ENCODE measurements at regions not wholly inside any gene's neighbourhood (a gene's known extent, or its start where the extent isn't known, plus 50 kb on each side); places are given as distances from the start of the nearest gene placed in this dataset.

DNA sequence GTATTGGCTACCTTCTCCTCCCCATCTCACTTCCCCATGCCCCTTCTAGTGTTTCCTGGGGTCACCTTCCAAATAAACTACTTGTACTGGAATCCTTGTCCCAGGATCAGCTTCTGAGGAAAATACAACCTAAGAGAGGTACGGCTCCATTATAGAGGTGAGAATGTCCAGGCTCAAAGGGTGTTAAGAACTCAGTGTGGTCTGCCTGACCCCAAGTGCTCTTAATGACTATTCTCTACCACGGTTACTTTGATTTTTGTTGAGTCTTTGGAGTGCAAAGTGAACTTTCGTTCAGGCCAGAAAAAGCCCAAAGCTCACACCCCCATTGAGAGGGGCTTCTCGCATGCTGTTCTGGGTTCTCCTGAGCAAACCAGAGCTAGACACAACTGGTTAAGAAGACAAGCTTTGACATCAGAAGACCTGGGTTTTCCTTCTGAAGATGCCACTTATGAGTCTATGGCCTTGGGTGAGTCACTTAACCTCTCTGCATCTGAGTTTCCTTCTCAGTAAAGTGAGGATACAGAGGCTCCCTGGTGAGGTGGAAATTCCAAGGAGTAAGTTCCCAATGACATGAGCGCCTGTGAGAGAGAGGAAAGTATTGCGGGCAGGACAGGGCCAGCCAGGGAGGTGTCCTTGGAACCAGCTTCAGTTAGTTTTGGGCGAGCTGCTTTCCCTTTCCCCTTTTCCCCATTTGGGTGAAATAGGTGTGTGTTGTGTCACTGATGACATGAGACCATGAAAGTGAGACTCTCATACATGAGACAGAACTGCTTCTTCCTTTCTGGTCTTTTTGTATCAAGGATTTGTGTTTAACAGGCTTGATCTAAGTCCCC is 475.0 kb upstream of the PROK2 start:
- Mint-ChIP-seq H3K4me3 (no peak overlapping the region), H3K9me3 (no peaks in the 10 kb centered on the region), H3K27me3 (peaks cover 22 to 42% of the 10 kb centered on the region in 2 donors), H3K4me1 (ENCODE audit: low read depth in 2 of 2) (peaks cover 0 to 9% of the 10 kb centered on the region in 2 donors), H3K36me3 (ENCODE audit: insufficient read depth) (no peaks in the 10 kb centered on the region), H3K27ac (no peak overlapping the region)
- ATAC-seq (replicated peaks) (no peak), DNase-seq (no peak)

DNA sequence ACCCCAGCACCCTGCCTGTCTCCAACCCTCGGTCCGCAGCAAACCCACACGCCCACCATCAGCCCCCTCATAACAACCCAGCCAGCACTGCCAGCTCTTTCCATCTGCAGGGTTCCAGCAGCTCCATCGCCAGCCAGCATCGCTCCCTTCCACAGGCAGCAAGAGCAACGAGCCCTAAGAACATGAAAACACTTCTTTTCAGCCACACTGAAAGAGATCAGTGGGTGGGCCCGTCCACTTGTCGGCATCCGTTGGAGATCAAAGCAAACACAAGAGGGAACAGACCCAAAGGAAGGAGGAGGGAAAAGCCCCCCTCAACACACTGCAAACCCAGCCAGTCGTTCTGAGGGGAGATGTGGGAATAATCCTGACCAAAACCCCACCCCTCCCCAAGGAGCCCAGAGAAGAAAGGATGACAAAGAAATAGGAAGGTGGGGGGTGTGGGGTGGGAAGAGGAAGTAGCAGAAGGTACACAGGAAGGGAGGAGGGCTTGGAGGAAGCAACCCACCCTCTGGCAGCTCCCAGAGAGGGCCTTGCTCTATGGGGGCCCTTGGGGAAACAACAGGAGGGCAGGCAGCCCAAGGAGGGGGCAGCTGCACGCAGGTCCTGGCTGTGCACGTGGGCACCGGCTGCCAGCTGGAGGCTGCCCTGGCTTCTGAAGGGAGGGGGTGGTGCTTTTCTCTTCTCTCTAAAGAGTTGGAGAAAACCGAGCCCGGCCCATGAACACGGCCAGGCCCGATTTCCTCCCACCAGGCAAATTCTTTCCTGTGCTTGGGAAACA is 473.6 kb upstream of the PROK2 start:
- Mint-ChIP-seq H3K27ac (no peak overlapping the region), H3K27me3 (peaks cover 22 to 39% of the 10 kb centered on the region in 2 donors), H3K4me1 (ENCODE audit: low read depth in 2 of 2) (peaks cover 0 to 9% of the 10 kb centered on the region in 2 donors), H3K4me3 (no peak overlapping the region), H3K9me3 (no peaks in the 10 kb centered on the region), H3K36me3 (ENCODE audit: insufficient read depth) (no peaks in the 10 kb centered on the region)
- no peak for ATAC-seq (replicated peaks)
- no peak for DNase-seq

- no peak overlapping the region for H3K27ac Mint-ChIP-seq
Observed at GRCh38 chr3:72257738-72258137, 472.8 kb upstream of the PROK2 start.

DNA sequence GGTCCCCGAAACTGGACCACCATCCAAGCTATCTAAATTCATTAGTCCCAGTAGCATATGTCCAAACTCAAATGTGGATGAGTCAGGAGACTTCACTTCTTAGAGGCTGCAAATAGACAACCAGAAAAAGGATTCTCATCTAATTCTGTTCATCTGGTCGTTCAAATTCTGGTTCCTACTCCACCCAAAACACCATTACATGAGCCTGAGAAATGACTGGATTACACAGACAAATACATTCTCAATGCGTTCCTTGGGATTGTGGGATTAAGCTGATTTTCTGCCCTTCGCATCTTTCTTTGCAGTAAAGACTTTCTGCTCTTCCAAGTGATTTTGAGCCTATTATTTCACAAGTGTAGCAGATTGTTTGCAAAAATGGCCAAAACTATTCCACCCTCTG is 472.3 kb upstream of the PROK2 start:
- peaks cover 16 to 39% of the 10 kb centered on the region in 2 donors for H3K27me3 Mint-ChIP-seq
- DNase-seq, result no peak
- no peaks in the 10 kb centered on the region for H3K36me3 Mint-ChIP-seq (ENCODE audit: insufficient read depth)
- ATAC-seq (replicated peaks), result no peak
- H3K9me3 Mint-ChIP-seq, result no peaks in the 10 kb centered on the region
- H3K4me1 Mint-ChIP-seq (ENCODE audit: low read depth in 2 of 2), result peaks cover 0 to 9% of the 10 kb centered on the region in 2 donors
- no peak overlapping the region for H3K4me3 Mint-ChIP-seq
- no peak overlapping the region for H3K27ac Mint-ChIP-seq

More at GRCh38 chr3:72257738-72258137, 472.8 kb upstream of the PROK2 start:
- Mint-ChIP-seq H3K9me3 (no peaks in the 10 kb centered on the region), H3K4me1 (ENCODE audit: low read depth in 2 of 2) (peaks cover 0 to 9% of the 10 kb centered on the region in 2 donors), H3K36me3 (ENCODE audit: insufficient read depth) (no peaks in the 10 kb centered on the region), H3K27me3 (peaks cover 17 to 39% of the 10 kb centered on the region in 2 donors), H3K4me3 (no peak overlapping the region)
- no peak for ATAC-seq (replicated peaks)
- no peak for DNase-seq

DNA sequence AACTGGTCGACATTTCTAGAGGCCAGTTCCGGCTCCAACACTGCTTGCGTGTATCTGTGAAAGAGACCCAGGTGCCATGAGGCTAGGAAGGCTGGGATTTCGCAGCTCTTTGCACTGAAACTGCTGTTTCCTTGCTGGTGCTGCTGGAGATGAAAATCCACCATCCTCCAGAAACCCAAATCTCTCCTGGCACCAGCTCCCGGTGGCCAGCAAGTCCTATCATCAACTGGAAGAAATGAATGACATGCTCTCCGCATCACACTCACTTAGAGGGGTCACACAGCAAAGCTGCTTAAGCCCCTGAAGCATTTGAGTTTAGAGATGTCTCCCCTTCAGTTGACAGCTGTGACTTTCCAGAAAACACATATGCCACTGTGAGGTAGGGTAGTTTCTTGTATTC is 471.8 kb upstream of the PROK2 start:
- Mint-ChIP-seq H3K9me3 (no peaks in the 10 kb centered on the region), H3K36me3 (ENCODE audit: insufficient read depth) (no peaks in the 10 kb centered on the region), H3K27me3 (peaks cover 16 to 40% of the 10 kb centered on the region in 2 donors), H3K4me3 (no peak overlapping the region), H3K4me1 (ENCODE audit: low read depth in 2 of 2) (peaks cover 0 to 9% of the 10 kb centered on the region in 2 donors), H3K27ac (peak overlapping the region in 1 of 2 donors; percentile 52)
- no peak for ATAC-seq (replicated peaks)
- DNase-seq, result no peak

DNA sequence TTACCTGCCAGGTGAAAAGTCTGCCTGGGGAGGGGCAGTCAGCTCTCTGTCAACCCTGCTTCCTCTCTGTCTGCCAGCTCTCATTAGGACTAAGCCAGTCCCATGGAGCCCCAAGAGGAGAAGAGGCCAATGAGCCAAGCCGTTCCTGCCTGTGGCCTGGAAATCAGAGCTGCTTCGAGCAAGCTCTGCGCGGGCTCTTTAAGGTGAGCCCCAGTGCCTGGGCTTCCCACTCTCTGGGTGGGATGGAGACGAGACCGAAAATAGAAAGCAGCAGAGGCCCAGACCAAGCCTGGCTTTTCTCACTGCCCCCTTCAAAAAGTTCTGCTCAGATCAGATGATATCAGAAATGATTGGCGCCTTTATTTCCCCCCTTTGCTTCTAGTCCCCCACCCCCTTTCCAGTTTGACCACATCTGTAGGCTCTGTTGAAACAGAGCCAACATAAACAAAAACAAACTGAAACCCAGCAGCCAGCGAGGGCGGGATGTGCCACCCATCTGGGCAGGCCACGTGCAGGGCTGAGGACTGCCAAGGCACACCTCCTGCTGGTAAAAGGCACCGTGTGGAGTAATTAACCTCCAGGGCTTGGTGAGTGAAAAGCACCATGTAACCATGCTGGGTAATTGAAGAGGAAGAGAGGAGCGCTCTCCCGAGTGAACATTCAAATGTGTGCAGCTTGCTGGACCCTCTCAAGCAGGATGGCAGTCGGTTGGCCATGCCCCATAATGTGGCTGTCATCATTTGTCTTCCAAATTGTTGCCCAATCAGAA is 471.0 kb upstream of the PROK2 start:
- peak overlapping the region in 1 of 2 donors; percentile 52 for H3K27ac Mint-ChIP-seq
- H3K27me3 Mint-ChIP-seq, result peaks cover 20 to 40% of the 10 kb centered on the region in 2 donors
- H3K4me3 Mint-ChIP-seq, result peak overlapping the region in 1 of 2 donors; percentile 38
- no peaks in the 10 kb centered on the region for H3K9me3 Mint-ChIP-seq
- ATAC-seq (replicated peaks) (peak; percentile 40), DNase-seq (no peak)
- H3K36me3 Mint-ChIP-seq (ENCODE audit: insufficient read depth), result no peaks in the 10 kb centered on the region
- peaks cover 0 to 9% of the 10 kb centered on the region in 2 donors for H3K4me1 Mint-ChIP-seq (ENCODE audit: low read depth in 2 of 2)

- peaks cover 0 to 9% of the 10 kb centered on the region in 2 donors for H3K4me1 Mint-ChIP-seq (ENCODE audit: low read depth in 2 of 2)
- no peak overlapping the region for H3K4me3 Mint-ChIP-seq
- DNase-seq (no peak), ATAC-seq (replicated peaks) (no peak)
- H3K36me3 Mint-ChIP-seq (ENCODE audit: insufficient read depth), result no peaks in the 10 kb centered on the region
- H3K27me3 Mint-ChIP-seq, result peaks cover 19 to 34% of the 10 kb centered on the region in 2 donors
- H3K9me3 Mint-ChIP-seq, result no peaks in the 10 kb centered on the region
- no peak overlapping the region for H3K27ac Mint-ChIP-seq
Observed at GRCh38 chr3:72255191-72255590, 470.2 kb upstream of the PROK2 start.

- H3K4me3 Mint-ChIP-seq, result no peak overlapping the region
- no peak overlapping the region for H3K27ac Mint-ChIP-seq
- H3K9me3 Mint-ChIP-seq, result no peaks in the 10 kb centered on the region
- H3K27me3 Mint-ChIP-seq, result peaks cover 15 to 31% of the 10 kb centered on the region in 2 donors
- no peak for ATAC-seq (replicated peaks)
- no peaks in the 10 kb centered on the region for H3K36me3 Mint-ChIP-seq (ENCODE audit: insufficient read depth)
- DNase-seq, result no peak
- H3K4me1 Mint-ChIP-seq (ENCODE audit: low read depth in 2 of 2), result peaks cover 0 to 9% of the 10 kb centered on the region in 2 donors
Observed at GRCh38 chr3:72254483-72254882, 469.5 kb upstream of the PROK2 start.

DNA sequence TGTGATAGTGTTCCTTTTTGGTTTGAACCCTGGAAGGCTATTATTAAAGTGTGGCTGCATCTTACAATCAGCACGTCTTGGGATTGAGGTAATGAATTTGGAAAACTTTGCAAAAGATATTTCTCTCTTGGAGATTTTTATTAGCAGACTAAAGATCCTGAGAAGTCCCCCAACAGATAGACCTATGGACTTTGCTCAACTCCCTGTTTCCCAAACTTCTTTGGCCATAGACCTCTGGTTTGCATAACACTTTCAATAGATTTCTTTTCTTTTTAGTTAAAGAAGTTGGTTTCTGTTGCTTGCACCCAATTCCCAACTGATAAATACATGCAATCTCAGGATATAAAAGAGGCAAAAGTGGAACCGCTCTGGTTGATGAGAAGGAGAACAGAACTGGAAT is 465.8 kb upstream of the PROK2 start:
- H3K27me3 Mint-ChIP-seq, result peaks cover 18 to 36% of the 10 kb centered on the region in 2 donors
- DNase-seq (no peak), ATAC-seq (replicated peaks) (no peak)
- H3K4me3 Mint-ChIP-seq, result no peak overlapping the region
- no peaks in the 10 kb centered on the region for H3K9me3 Mint-ChIP-seq
- no peak overlapping the region for H3K27ac Mint-ChIP-seq
- H3K36me3 Mint-ChIP-seq (ENCODE audit: insufficient read depth), result no peaks in the 10 kb centered on the region
- no peaks in the 10 kb centered on the region for H3K4me1 Mint-ChIP-seq (ENCODE audit: low read depth in 2 of 2)

DNA sequence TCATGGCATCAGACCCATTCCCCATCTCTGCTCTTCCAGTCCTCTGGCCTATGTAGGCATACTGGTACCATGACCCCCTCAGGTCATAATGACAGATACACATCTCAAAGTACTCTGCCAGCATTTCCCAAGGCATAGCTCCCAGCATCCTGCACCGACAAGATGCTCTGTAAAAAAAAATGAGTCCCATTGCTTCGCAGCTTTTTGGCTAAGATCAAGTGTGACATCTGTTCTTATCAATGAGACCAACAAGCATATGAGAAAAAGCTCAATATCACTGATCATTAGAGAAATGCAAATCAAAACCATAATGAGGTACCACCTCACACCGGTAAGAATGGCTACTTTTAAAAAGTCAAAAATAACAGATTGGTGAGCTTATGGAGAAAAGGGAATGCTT is 463.9 kb upstream of the PROK2 start:
- H3K27ac Mint-ChIP-seq, result no peak overlapping the region
- DNase-seq (no peak), ATAC-seq (replicated peaks) (no peak)
- H3K27me3 Mint-ChIP-seq, result peaks cover 24 to 36% of the 10 kb centered on the region in 2 donors
- no peaks in the 10 kb centered on the region for H3K36me3 Mint-ChIP-seq (ENCODE audit: insufficient read depth)
- H3K4me1 Mint-ChIP-seq (ENCODE audit: low read depth in 2 of 2), result no peaks in the 10 kb centered on the region
- no peak overlapping the region for H3K4me3 Mint-ChIP-seq
- H3K9me3 Mint-ChIP-seq, result no peaks in the 10 kb centered on the region

GRCh38 chr3:72248389-72248761 is 463.4 kb upstream of the PROK2 start:
- Mint-ChIP-seq H3K9me3 (no peaks in the 10 kb centered on the region), H3K27me3 (peaks cover 24 to 36% of the 10 kb centered on the region in 2 donors), H3K27ac (no peak overlapping the region), H3K4me1 (ENCODE audit: low read depth in 2 of 2) (no peaks in the 10 kb centered on the region), H3K36me3 (ENCODE audit: insufficient read depth) (no peaks in the 10 kb centered on the region), H3K4me3 (no peak overlapping the region)
- ATAC-seq (replicated peaks), result no peak
- no peak for DNase-seq

GRCh38 chr3:72247645-72248388 is 462.9 kb upstream of the PROK2 start:
- Mint-ChIP-seq H3K4me3 (no peak overlapping the region), H3K27ac (no peak overlapping the region), H3K36me3 (ENCODE audit: insufficient read depth) (no peaks in the 10 kb centered on the region), H3K9me3 (no peaks in the 10 kb centered on the region), H3K27me3 (peaks cover 26 to 36% of the 10 kb centered on the region in 2 donors), H3K4me1 (ENCODE audit: low read depth in 2 of 2) (no peaks in the 10 kb centered on the region)
- ATAC-seq (replicated peaks) (no peak), DNase-seq (no peak)

- no peak for ATAC-seq (replicated peaks)
Observed at GRCh38 chr3:72247126-72247525, 462.2 kb upstream of the PROK2 start.

More at GRCh38 chr3:72247126-72247525, 462.2 kb upstream of the PROK2 start:
- Mint-ChIP-seq H3K4me3 (no peak overlapping the region), H3K9me3 (no peaks in the 10 kb centered on the region), H3K27me3 (peaks cover 32 to 35% of the 10 kb centered on the region in 2 donors), H3K27ac (no peak overlapping the region), H3K4me1 (ENCODE audit: low read depth in 2 of 2) (no peaks in the 10 kb centered on the region), H3K36me3 (ENCODE audit: insufficient read depth) (no peaks in the 10 kb centered on the region)
- DNase-seq, result no peak

Measured in effector memory CD8-positive, alpha-beta T cell (primary cell).